Stimulated activated naive CD8-positive, alpha-beta T cell treated with anti-CD3 and anti-CD28 coated beads, Interleukin-15, Interleukin-2, amounts not matched to agents 100 ng/mL and 50 ng/mL, for 24 hours (primary cell): ENCODE measurements at regions not wholly inside any gene's neighbourhood (a gene's known extent, or its start where the extent isn't known, plus 50 kb on each side); places are given as distances from the start of the nearest gene placed in this dataset.

Experiments used
- H3K27ac Mint-ChIP-seq: one replicate; pipeline ENCODE4 v1.8.0; 2021; ENCODE audit warnings: mild to moderate bottlenecking, mixed read lengths
- H3K27me3 Mint-ChIP-seq: one replicate; pipeline ENCODE4 v1.8.0; 2021; ENCODE audit warnings: mixed read lengths
- H3K36me3 Mint-ChIP-seq: one replicate; pipeline ENCODE4 v1.8.0; 2021; ENCODE audit warnings: low read depth, mixed read lengths
- H3K4me1 Mint-ChIP-seq: one replicate; pipeline ENCODE4 v1.8.0; 2021; ENCODE audit warnings: low read depth, mixed read lengths
- H3K4me3 Mint-ChIP-seq: one replicate; pipeline ENCODE4 v1.8.0; 2021; ENCODE audit warnings: mild to moderate bottlenecking, mixed read lengths
- H3K9me3 Mint-ChIP-seq: one replicate; pipeline ENCODE4 v1.8.0; 2021; ENCODE audit warnings: mixed read lengths

GRCh38 chr2:129709956-129710598 lies 269.4 kb upstream of the RAB6C start:
- Mint-ChIP-seq H3K27me3 (peaks cover 4% of the 10 kb centered on the region), H3K4me3 (no peak overlapping the region), H3K4me1 (no peaks in the 10 kb centered on the region), H3K27ac (no peak overlapping the region), H3K9me3 (no peaks in the 10 kb centered on the region), H3K36me3 (no peaks in the 10 kb centered on the region)

- Mint-ChIP-seq H3K27me3 (peaks cover 2% of the 10 kb centered on the region), H3K36me3 (no peaks in the 10 kb centered on the region), H3K4me1 (no peaks in the 10 kb centered on the region), H3K9me3 (no peaks in the 10 kb centered on the region), H3K27ac (no peak overlapping the region), H3K4me3 (no peak overlapping the region)
Observed at GRCh38 chr2:129710670-129711495, 268.6 kb upstream of the RAB6C start.

- Mint-ChIP-seq H3K4me1 (no peaks in the 10 kb centered on the region), H3K27ac (no peak overlapping the region), H3K27me3 (no peaks in the 10 kb centered on the region), H3K36me3 (no peaks in the 10 kb centered on the region), H3K9me3 (no peaks in the 10 kb centered on the region), H3K4me3 (no peak overlapping the region)
Observed at GRCh38 chr2:129711816-129712675, 267.4 kb upstream of the RAB6C start.

GRCh38 chr2:129712676-129712985 lies 266.8 kb upstream of the RAB6C start:
- no peak overlapping the region for H3K27ac Mint-ChIP-seq
- H3K36me3 Mint-ChIP-seq = no peaks in the 10 kb centered on the region
- no peaks in the 10 kb centered on the region for H3K4me1 Mint-ChIP-seq
- no peak overlapping the region for H3K4me3 Mint-ChIP-seq
- H3K9me3 Mint-ChIP-seq = no peaks in the 10 kb centered on the region
- no peaks in the 10 kb centered on the region for H3K27me3 Mint-ChIP-seq

- H3K27me3 Mint-ChIP-seq = no peaks in the 10 kb centered on the region
- H3K27ac Mint-ChIP-seq = no peak overlapping the region
- no peaks in the 10 kb centered on the region for H3K9me3 Mint-ChIP-seq
- H3K4me3 Mint-ChIP-seq = no peak overlapping the region
- H3K36me3 Mint-ChIP-seq = no peaks in the 10 kb centered on the region
- H3K4me1 Mint-ChIP-seq = no peaks in the 10 kb centered on the region
Observed at GRCh38 chr2:129713337-129713736, 266.1 kb upstream of the RAB6C start.

- Mint-ChIP-seq H3K27ac (no peak overlapping the region), H3K4me3 (no peak overlapping the region), H3K27me3 (no peaks in the 10 kb centered on the region), H3K36me3 (no peaks in the 10 kb centered on the region), H3K4me1 (no peaks in the 10 kb centered on the region), H3K9me3 (no peaks in the 10 kb centered on the region)
Observed at GRCh38 chr2:129716781-129717559, 262.5 kb upstream of the RAB6C start.

- no peaks in the 10 kb centered on the region for H3K36me3 Mint-ChIP-seq
Observed at GRCh38 chr2:129717560-129718130, 261.8 kb upstream of the RAB6C start.

GRCh38 chr2:129719335-129719734 lies 260.1 kb upstream of the RAB6C start:
- Mint-ChIP-seq H3K4me3 (no peak overlapping the region), H3K27ac (no peak overlapping the region), H3K27me3 (no peaks in the 10 kb centered on the region), H3K9me3 (no peaks in the 10 kb centered on the region), H3K36me3 (no peaks in the 10 kb centered on the region), H3K4me1 (no peaks in the 10 kb centered on the region)

More at GRCh38 chr2:129717560-129718130, 261.8 kb upstream of the RAB6C start:
- Mint-ChIP-seq H3K4me3 (no peak overlapping the region), H3K9me3 (no peaks in the 10 kb centered on the region), H3K4me1 (no peaks in the 10 kb centered on the region), H3K27ac (no peak overlapping the region), H3K27me3 (no peaks in the 10 kb centered on the region)

- Mint-ChIP-seq H3K36me3 (no peaks in the 10 kb centered on the region), H3K27me3 (no peaks in the 10 kb centered on the region), H3K9me3 (no peaks in the 10 kb centered on the region), H3K4me3 (no peak overlapping the region), H3K27ac (no peak overlapping the region), H3K4me1 (no peaks in the 10 kb centered on the region)
Observed at GRCh38 chr2:129720360-129720759, 259.1 kb upstream of the RAB6C start.

- H3K9me3 Mint-ChIP-seq = no peaks in the 10 kb centered on the region
- H3K36me3 Mint-ChIP-seq = no peaks in the 10 kb centered on the region
- H3K4me3 Mint-ChIP-seq = no peak overlapping the region
- H3K27ac Mint-ChIP-seq = no peak overlapping the region
- H3K27me3 Mint-ChIP-seq = no peaks in the 10 kb centered on the region
- H3K4me1 Mint-ChIP-seq = no peaks in the 10 kb centered on the region
Observed at GRCh38 chr2:129720761-129721160, 258.7 kb upstream of the RAB6C start.

GRCh38 chr2:129721236-129721635 lies 258.2 kb upstream of the RAB6C start:
- no peaks in the 10 kb centered on the region for H3K27me3 Mint-ChIP-seq
- no peaks in the 10 kb centered on the region for H3K4me1 Mint-ChIP-seq
- no peak overlapping the region for H3K27ac Mint-ChIP-seq
- H3K9me3 Mint-ChIP-seq = no peaks in the 10 kb centered on the region
- H3K36me3 Mint-ChIP-seq = no peaks in the 10 kb centered on the region
- H3K4me3 Mint-ChIP-seq = no peak overlapping the region

GRCh38 chr2:129721846-129722245 lies 257.6 kb upstream of the RAB6C start:
- no peak overlapping the region for H3K27ac Mint-ChIP-seq
- H3K4me1 Mint-ChIP-seq = no peaks in the 10 kb centered on the region
- H3K27me3 Mint-ChIP-seq = no peaks in the 10 kb centered on the region
- no peak overlapping the region for H3K4me3 Mint-ChIP-seq
- no peaks in the 10 kb centered on the region for H3K36me3 Mint-ChIP-seq
- H3K9me3 Mint-ChIP-seq = no peaks in the 10 kb centered on the region

- Mint-ChIP-seq H3K27ac (no peak overlapping the region), H3K4me3 (no peak overlapping the region), H3K4me1 (no peaks in the 10 kb centered on the region), H3K36me3 (no peaks in the 10 kb centered on the region), H3K9me3 (no peaks in the 10 kb centered on the region), H3K27me3 (no peaks in the 10 kb centered on the region)
Observed at GRCh38 chr2:129722306-129723019, 257.0 kb upstream of the RAB6C start.
